ENCODE measurements at regions not wholly inside any gene's neighbourhood (a gene's known extent, or its start where the extent isn't known, plus 50 kb on each side); places are given as distances from the start of the nearest gene placed in this dataset.

DNA sequence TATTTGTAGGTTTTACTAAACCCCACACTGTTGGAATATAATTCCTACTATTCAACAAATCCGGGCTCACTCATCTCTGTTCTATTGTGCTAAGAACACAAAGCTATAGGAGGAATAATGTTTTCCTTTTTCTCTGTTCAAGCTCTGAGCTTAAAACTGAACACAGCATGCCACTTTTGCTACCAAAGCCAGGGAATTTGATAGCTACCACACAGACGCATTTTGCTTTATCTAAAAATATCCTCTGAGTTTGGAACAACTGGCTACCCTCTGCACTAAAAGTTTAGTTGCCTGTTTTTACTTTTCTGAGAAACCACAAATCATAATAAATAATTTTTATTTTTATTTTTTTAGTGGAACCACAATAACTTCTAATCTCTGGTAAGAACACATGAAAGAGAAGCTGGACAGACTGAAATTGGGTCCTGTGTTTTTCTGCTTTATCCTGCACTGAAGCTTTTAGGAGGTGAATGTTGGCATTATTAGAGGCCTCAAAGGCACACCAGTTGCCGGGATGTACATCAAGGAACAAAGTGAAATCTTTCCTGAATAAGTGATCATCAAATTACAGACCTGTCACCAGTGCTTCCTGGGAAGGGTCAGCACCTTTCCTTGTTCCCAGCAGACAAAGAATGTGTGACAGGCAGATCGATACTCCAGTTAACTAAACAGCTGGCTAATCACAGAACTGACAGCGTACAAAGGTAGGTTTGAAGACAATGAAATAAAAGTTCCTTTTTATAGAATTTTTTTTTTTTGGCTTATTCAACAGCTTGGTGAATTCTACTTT, 523.2 kb upstream of the TENM4 start:
- no peak for DNase-seq

DNA sequence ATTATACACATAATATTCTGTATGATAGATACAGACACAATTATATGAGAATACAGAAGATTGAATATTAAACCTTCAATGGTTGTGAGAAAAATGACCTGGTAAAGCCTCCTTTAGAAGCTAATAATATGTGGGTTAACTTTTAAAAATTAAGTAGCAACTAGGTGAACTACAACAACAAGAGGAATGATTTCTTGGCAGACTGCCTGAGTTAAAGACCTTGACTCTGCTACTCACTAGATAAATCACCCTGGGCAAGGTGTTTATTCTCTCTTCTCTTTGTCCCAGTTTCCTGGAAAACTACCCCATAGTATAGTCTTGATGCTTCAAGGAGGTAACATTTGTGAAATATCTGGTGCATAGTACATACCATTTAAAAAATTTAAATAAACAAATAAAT, 519.6 kb upstream of the TENM4 start:
- no peak for DNase-seq

GRCh38 chr11:79959318-79959717, 518.5 kb upstream of the TENM4 start:
- DNase-seq: no peak

- no peak for DNase-seq
These were observed 516.9 kb upstream of the TENM4 start for GRCh38 chr11:79957702-79958101.

DNA sequence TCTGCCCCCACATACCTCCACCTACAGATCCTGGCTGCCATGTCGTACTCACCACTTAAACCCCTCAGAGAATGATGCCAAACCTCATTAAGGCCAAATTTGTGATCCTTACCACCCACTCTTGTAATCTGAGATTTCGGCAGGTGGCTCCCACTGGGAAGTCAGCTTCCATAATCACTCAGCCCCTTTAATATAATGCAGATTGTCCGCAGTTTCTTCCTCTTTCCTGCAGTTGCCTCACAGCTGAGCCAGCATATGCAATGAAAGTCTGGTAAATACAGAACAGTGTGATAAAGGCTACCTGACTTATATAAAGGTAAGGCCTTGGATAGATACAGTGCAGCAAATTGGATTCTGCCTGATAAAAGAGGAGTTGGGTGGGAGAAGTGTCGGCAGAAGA, 515.2 kb upstream of the TENM4 start:
- DNase-seq: no peak

- DNase-seq: no peak
These were observed 512.8 kb upstream of the TENM4 start for GRCh38 chr11:79953629-79954028.

DNA sequence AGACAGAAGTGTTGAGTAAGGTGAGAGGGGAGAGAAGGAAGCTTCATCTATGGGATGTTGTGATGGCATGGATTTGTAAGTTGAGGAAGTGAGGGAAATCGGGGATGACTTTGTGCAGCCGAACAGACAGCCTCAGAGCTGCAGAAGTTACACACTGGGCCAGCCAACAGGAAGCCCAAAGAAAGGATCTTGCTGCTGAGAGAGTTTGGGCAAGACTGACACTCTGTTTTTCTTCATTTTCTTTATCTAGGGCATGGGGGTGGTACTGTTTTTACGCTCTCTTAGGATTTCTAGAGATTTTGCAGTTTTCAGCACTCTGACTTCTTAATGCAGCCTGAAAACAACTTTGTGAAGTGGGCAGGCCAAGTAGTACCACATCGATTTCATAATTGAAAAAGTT, 509.9 kb upstream of the TENM4 start:
- DNase-seq: no peak

GRCh38 chr11:79950172-79950571, 509.3 kb upstream of the TENM4 start:
- no peak for DNase-seq

GRCh38 chr11:79949574-79949973, 508.7 kb upstream of the TENM4 start:
- no peak for DNase-seq

GRCh38 chr11:79942646-79943045, 501.8 kb upstream of the TENM4 start:
- no peak for DNase-seq

- DNase-seq: no peak
These were observed 501.3 kb upstream of the TENM4 start for GRCh38 chr11:79942090-79942489.

- DNase-seq: no peak
These were observed 500.3 kb upstream of the TENM4 start for GRCh38 chr11:79940974-79941735.

- peak; percentile 53 for DNase-seq
These were observed 499.3 kb upstream of the TENM4 start for GRCh38 chr11:79940165-79940564.

- no peak for DNase-seq
These were observed 498.3 kb upstream of the TENM4 start for GRCh38 chr11:79939111-79939510.

DNA sequence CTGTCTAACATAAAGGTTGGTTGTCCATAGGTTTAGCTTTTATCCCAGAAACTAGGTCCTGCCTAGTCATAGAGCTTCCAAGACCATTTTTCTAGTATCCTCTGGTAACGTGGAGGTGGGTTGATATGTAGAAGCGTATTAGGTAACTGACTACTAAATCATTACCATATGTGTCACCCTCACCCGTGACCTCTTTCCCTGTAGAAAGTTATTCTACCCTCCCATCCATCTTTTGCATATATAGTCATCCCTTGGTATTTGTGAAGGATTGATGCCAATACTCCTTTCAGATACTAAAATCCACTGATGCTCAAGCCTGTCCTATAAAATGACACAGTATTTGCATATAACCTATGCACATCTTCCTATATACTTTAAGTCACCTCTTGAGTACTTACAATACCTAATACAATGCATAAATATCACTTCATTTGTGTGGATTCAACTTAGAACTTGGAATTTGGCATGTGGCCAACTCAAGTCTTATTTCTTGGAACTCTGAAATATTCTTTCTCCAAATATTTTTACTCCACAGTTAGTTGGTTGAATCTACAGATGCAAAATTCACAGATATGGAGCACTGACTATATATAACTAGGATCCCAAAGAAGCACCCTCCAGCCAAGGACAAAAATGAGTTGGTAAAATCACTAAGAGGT, 497.0 kb upstream of the TENM4 start:
- no peak for DNase-seq

GRCh38 chr11:79932612-79933011, 491.8 kb upstream of the TENM4 start:
- DNase-seq: no peak

GRCh38 chr11:79931692-79932091, 490.9 kb upstream of the TENM4 start:
- no peak for DNase-seq

- DNase-seq: no peak
These were observed 485.9 kb upstream of the TENM4 start for GRCh38 chr11:79926707-79927106.

GRCh38 chr11:79925570-79925969, 484.7 kb upstream of the TENM4 start:
- no peak for DNase-seq

GRCh38 chr11:79922641-79923040, 481.8 kb upstream of the TENM4 start:
- no peak for DNase-seq

DNA sequence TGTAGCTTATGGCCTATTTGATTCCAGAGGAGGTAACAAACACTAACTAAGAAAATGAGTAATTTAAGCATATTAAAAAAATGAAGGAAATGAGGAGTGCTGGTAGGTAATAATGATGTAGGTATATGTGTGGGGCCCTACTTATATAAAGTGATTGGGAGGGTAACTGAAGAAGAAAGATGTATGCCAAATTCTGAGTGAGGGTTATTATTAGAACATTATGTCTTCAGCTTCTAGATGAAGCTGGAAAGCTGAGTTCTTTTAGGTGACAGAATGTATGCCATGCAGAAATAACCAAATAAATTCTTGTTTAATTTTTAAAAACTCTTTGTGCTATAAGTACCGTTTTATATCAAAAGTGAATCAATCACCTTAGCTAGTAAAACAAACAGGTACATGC, 479.6 kb upstream of the TENM4 start:
- no peak for DNase-seq

GRCh38 chr11:79919350-79919749, 478.5 kb upstream of the TENM4 start:
- DNase-seq: no peak

- no peak for DNase-seq
These were observed 478.0 kb upstream of the TENM4 start for GRCh38 chr11:79918846-79919245.

DNA sequence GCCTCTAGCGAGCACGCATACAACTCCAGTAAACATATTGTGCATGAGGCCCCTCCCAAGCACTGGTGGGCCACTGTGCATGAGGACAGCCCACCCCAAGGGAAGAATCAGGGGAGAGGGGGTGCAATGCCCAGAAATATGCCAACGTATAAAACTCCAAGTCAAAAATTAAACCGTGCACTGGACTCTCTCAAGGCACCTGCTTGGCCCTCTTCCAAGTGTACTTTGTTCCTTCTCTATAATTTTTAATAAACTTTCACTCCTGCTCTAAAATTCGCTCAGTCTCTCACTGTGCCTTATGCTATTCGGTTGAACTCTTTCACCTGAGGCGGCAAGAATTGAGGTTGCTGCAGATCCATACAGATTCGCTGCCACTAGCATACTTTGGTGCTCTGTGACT, 465.3 kb upstream of the TENM4 start:
- DNase-seq: no peak
